Endothelial cell of umbilical vein (primary cell): ENCODE measurements at regions not wholly inside any gene's neighbourhood (a gene's known extent, or its start where the extent isn't known, plus 50 kb on each side); places are given as distances from the start of the nearest gene placed in this dataset.

Source experiments
- BruUV-seq: library from RNA; stranded (reverse); fragments of 400-500 nt; replicated peaks from 2 replicates; lab custom pipeline; 2021; lab: Mats Ljungman, UMichigan
- CTCF ChIA-PET: fragments of 300-600, 350-600 bp; sonication (Branson Sonifier 250); formaldehyde crosslinking; loops from one replicate; lab custom pipeline; 2021; ENCODE audit warnings: antibody characterized with exemption, inconsistent platforms; lab: Charles Lee
- POLR2A ChIA-PET: fragments of 300-600, 350-600 bp; sonication (Branson Sonifier 250); formaldehyde crosslinking; loops from one replicate; lab custom pipeline; 2021; ENCODE audit warnings: antibody characterized with exemption, inconsistent platforms; lab: Charles Lee
- DNase-seq: peaks from one replicate; pipeline ENCODE4 v3.0.0-alpha.2; 2011; ENCODE audit warnings: low read depth, low spot score
- FAIRE-seq: peaks from 2 replicates; lab custom pipeline; 2011; peaks lifted over from hg19 to GRCh38; lab: Jason Lieb, UNC
- H2AFZ ChIP-seq: 2 replicates; pipeline ENCODE4 v1.6.0; 2012; ENCODE audit warnings: low read depth, low read length, control low read depth, inconsistent platforms
- H3K27ac ChIP-seq: 2 replicates; pipeline ENCODE4 v1.5.1; 2011; ENCODE audit warnings: low read depth, mild to moderate bottlenecking, control low read depth, low read length, moderate library complexity; ENCODE audit not compliant: insufficient read depth
- H3K27me3 ChIP-seq, 2 experiments: 2 replicates each; pipeline versions ENCODE4 v1.6.0 to v1.6.1; 2011; ENCODE audit warnings: low read length in 2 of 2, mixed read lengths in 1 of 2; ENCODE audit not compliant: control insufficient read depth in 2 of 2, insufficient read depth in 2 of 2
- H3K36me3 ChIP-seq, 2 experiments: 2 replicates in 1 of 2; 3 replicates in 1 of 2; pipeline ENCODE4 v1.5.1; 2011; ENCODE audit warnings: low read length in 2 of 2, mild to moderate bottlenecking in 1 of 2, moderate library complexity in 1 of 2; ENCODE audit not compliant: control insufficient read depth in 2 of 2, insufficient read depth in 2 of 2; ENCODE audit errors: extremely low read depth in 1 of 2
- H3K4me1 ChIP-seq: 3 replicates; pipeline ENCODE4 v1.5.1; 2011; ENCODE audit warnings: mild to moderate bottlenecking, low read length; ENCODE audit not compliant: control insufficient read depth, insufficient read depth; ENCODE audit errors: extremely low read depth
- H3K4me2 ChIP-seq: 2 replicates; pipeline ENCODE4 v1.6.1; 2011; ENCODE audit warnings: low read length, control low read depth, mixed read lengths; ENCODE audit not compliant: insufficient read depth
- H3K4me3 ChIP-seq, 3 experiments: fragments of 200-600 bp in 1 of 3; sonication (generic), shearing (Covaris generic) in 1 of 3; replicated peaks in 1 of 3; 2 replicates each; pipeline ENCODE4 v1.5.1; 2011 to 2016; ENCODE audit warnings: control low read depth in 3 of 3, low read length in 3 of 3, mild to moderate bottlenecking in 2 of 3, inconsistent platforms in 1 of 3, low read depth in 1 of 3, moderate library complexity in 1 of 3; ENCODE audit not compliant: insufficient read depth in 1 of 3
- H3K79me2 ChIP-seq: 2 replicates; pipeline ENCODE4 v1.6.0; 2012; ENCODE audit warnings: low read length, inconsistent platforms; ENCODE audit not compliant: control insufficient read depth, insufficient read depth
- H3K9ac ChIP-seq: replicated peaks from 2 replicates; pipeline ENCODE3; 2011; ENCODE audit warnings: low read length, control low read depth; ENCODE audit not compliant: insufficient read depth; ENCODE audit errors: extremely low read depth
- H3K9me1 ChIP-seq: replicated peaks from 3 replicates; pipeline ENCODE4 v1.6.0; 2011; ENCODE audit warnings: mild to moderate bottlenecking, low read length; ENCODE audit not compliant: control insufficient read depth, insufficient read depth; ENCODE audit errors: extremely low read depth
- H3K9me3 ChIP-seq: replicated peaks from 2 replicates; pipeline ENCODE4 v1.5.1; 2012; ENCODE audit warnings: low read length, inconsistent platforms; ENCODE audit not compliant: control insufficient read depth, insufficient read depth
- H4K20me1 ChIP-seq: replicated peaks from 2 replicates; pipeline ENCODE3; 2011; ENCODE audit warnings: mild to moderate bottlenecking, low read length; ENCODE audit not compliant: control insufficient read depth, insufficient read depth; ENCODE audit errors: extremely low read depth
- CTCF ChIP-seq, 2 donors: IDR thresholded peaks; 1 replicate in 1 of 2; 2 replicates in 1 of 2; pipeline ENCODE4 v1.5.1; 2011; ENCODE audit warnings: low read length in 2 of 2, mild to moderate bottlenecking in 2 of 2, moderate library complexity in 2 of 2, control low read depth in 1 of 2, inconsistent platforms in 1 of 2, low read depth in 1 of 2; ENCODE audit not compliant: insufficient read depth in 1 of 2; ENCODE audit errors: extremely low read depth in 1 of 2
- EZH2 ChIP-seq: IDR thresholded peaks from 2 replicates; pipeline ENCODE4 v1.6.1; 2012; ENCODE audit warnings: borderline replicate concordance, low read depth, mild to moderate bottlenecking, moderate library complexity, low read length, inconsistent platforms; ENCODE audit not compliant: severe bottlenecking
- FOS ChIP-seq: IDR thresholded peaks from 2 replicates; pipeline ENCODE4 v1.6.1; 2011; ENCODE audit warnings: mild to moderate bottlenecking, low read length, moderate library complexity, borderline replicate concordance; ENCODE audit not compliant: insufficient read depth
- GATA2 ChIP-seq: IDR thresholded peaks from 2 replicates; pipeline ENCODE4 v1.7.0; 2011; ENCODE audit warnings: low read depth, mild to moderate bottlenecking, moderate library complexity, mixed read lengths, low read length; ENCODE audit not compliant: insufficient read length, insufficient read depth
- JUN ChIP-seq: IDR thresholded peaks from 2 replicates; pipeline ENCODE4 v1.6.1; 2011; ENCODE audit warnings: borderline replicate concordance, low read depth; ENCODE audit not compliant: insufficient read length, insufficient read depth
- MAX ChIP-seq: IDR thresholded peaks from 2 replicates; pipeline ENCODE4 v1.6.1; 2011; ENCODE audit not compliant: insufficient read depth, insufficient read length
- MYC ChIP-seq: IDR thresholded peaks from one replicate; pipeline ENCODE4 v1.6.1; 2011; ENCODE audit warnings: mild to moderate bottlenecking, low read depth, low read length
- POLR2A ChIP-seq: IDR thresholded peaks from 2 replicates; pipeline ENCODE4 v1.6.1; 2012; ENCODE audit warnings: low read depth, mild to moderate bottlenecking, control low read depth, low read length
- POLR2AphosphoS5 ChIP-seq: IDR thresholded peaks from 2 replicates; pipeline ENCODE4 v1.6.1; 2012; ENCODE audit warnings: low read depth, mild to moderate bottlenecking, control low read depth, low read length, moderate library complexity; ENCODE audit not compliant: insufficient read depth
- dilution Hi-C: fragments of 300-500 bp; cut with MboI; formaldehyde crosslinking; loops from one replicate; pipeline ENCODE4 v1.15.0; 2019; ENCODE audit warnings: low sequenced_read_pairs; ENCODE audit not compliant: extremely low pct_ligation_motif_present
- intact Hi-C: fragments of 100-400 bp; cut with micrococcal nuclease; formaldehyde crosslinking; loops from one replicate; pipeline ENCODE4 v1.10.0; 2022

GRCh38 chr13:105442040-105442439 is 1093.4 kb downstream of the EFNB2 start:
- dilution Hi-C loops (no loop called here), intact Hi-C loops (loop anchor here (2.0 to 10.0 kb wide), 4 partner anchors 903 to 1495 kb away; no protein-coding TSS in a partner anchor)
- H2AFZ ChIP-seq: no peak overlapping the region
- no peak overlapping the region for H3K4me2 ChIP-seq
- FAIRE-seq: no peak
- H3K27ac ChIP-seq: peak overlapping the region; percentile 53
- H3K9me1 ChIP-seq: no peaks in the 10 kb centered on the region
- no peaks in the 10 kb centered on the region for H3K9me3 ChIP-seq
- no TSS peak for BruUV-seq
- no peak overlapping the region for H3K4me3 ChIP-seq
- H3K79me2 ChIP-seq: no peaks in the 10 kb centered on the region
- H3K36me3 ChIP-seq: no peaks in the 10 kb centered on the region
- H3K27me3 ChIP-seq: no peaks in the 10 kb centered on the region
- DNase-seq: no peak
- H3K4me1 ChIP-seq: peaks cover 32% of the 10 kb centered on the region
- ChIA-PET POLR2A (no interaction called here), CTCF (interaction anchor here (0.6 to 2.6 kb wide), 3 partner anchors 32 to 1095 kb away, joined by 3 to 10 read pairs (median 4); no protein-coding TSS in a partner anchor)
- no peak overlapping the region for H3K9ac ChIP-seq
- H4K20me1 ChIP-seq: no peaks in the 10 kb centered on the region
- TF ChIP-seq FOS (no peak), JUN (no peak), EZH2 (no peak), MYC (no peak), CTCF (IDR thresholded peaks at IDR 0.05; ENCODE audit: extremely low read depth in 1 of 2, insufficient read depth in 1 of 2, low read depth in 1 of 2, low read length in 2 of 2) (no peak), GATA2 (no peak), POLR2AphosphoS5 (no peak), POLR2A (no peak), MAX (no peak)
